ENCODE measurements at regions not wholly inside any gene's neighbourhood (a gene's known extent, or its start where the extent isn't known, plus 50 kb on each side); places are given as distances from the start of the nearest gene placed in this dataset.

DNA sequence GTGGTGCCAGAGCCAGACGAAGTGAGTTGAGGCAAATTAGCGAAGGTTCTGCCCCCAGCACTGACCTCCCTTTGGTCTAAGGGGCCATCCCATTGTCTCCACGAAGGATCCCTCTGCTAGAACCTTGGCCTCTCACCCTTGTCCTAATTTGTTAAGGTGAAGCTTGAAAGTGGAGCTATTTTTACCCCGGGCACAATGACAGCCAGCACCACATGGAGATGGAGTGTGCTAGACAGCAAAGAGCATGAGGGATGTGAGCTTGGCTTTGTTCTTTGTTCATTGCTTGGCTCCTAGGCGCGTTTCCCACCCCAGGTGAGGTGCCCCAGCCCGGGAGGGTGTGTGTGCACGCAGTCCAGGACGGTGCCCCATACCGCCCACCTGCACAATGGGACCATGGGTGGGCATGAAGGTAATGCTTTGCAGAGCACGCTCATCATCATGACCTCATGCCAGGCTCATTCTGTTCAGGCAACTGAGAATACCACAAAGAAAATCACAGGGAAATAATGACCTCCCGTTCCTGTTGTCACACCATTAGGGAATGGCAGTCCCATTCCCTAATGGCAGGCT lies 361.0 kb upstream of the FZD8 start:
- TF ChIP-seq CBX3 (IDR thresholded peaks at IDR 0.05; ENCODE audit: low read depth), result no peak
- no peak for TF ChIP-seq YY1 (IDR thresholded peaks at IDR 0.05; ENCODE audit: extremely low read depth, insufficient replicate concordance, low read depth, low read length)
- TF ChIP-seq, protein P1, sequence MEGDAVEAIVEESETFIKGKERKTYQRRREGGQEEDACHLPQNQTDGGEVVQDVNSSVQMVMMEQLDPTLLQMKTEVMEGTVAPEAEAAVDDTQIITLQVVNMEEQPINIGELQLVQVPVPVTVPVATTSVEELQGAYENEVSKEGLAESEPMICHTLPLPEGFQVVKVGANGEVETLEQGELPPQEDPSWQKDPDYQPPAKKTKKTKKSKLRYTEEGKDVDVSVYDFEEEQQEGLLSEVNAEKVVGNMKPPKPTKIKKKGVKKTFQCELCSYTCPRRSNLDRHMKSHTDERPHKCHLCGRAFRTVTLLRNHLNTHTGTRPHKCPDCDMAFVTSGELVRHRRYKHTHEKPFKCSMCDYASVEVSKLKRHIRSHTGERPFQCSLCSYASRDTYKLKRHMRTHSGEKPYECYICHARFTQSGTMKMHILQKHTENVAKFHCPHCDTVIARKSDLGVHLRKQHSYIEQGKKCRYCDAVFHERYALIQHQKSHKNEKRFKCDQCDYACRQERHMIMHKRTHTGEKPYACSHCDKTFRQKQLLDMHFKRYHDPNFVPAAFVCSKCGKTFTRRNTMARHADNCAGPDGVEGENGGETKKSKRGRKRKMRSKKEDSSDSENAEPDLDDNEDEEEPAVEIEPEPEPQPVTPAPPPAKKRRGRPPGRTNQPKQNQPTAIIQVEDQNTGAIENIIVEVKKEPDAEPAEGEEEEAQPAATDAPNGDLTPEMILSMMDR (IDR thresholded peaks at IDR 0.05 in 2 of 3, conservative IDR thresholded peaks at IDR 0.05 in 1 of 3; ENCODE audit: borderline replicate concordance in 1 of 3, insufficient read depth in 1 of 3, low read depth in 2 of 3, low read length in 2 of 3), result no peak
- no peak for TF ChIP-seq FOSL1 (IDR thresholded peaks at IDR 0.05; ENCODE audit: low read depth)
- TF ChIP-seq SP1 (IDR thresholded peaks at IDR 0.05; ENCODE audit: low read depth), result no peak
- no peak for TF ChIP-seq ZNF274 (IDR thresholded peaks at IDR 0.05; ENCODE audit: low read depth, low read length)
- no peak for TF ChIP-seq SRF (IDR thresholded peaks at IDR 0.05; ENCODE audit: low read depth)
